Stimulated activated CD4-positive, alpha-beta T cell treated with anti-CD3 and anti-CD28 coated beads, TNF-alpha, amount 100 ng/mL, for 48 hours (primary cell): ENCODE measurements at regions not wholly inside any gene's neighbourhood (a gene's known extent, or its start where the extent isn't known, plus 50 kb on each side); places are given as distances from the start of the nearest gene placed in this dataset.
"Not testable (repeated sequence)": the region's sequence is repeated elsewhere in the genome, so short reads cannot be mapped to it uniquely, and the experiment has no call there.

Experiments used
- DNase-seq, 3 donors: peaks; one replicate each; pipeline ENCODE4 v3.0.0-alpha.2; 2020; ENCODE audit warnings: low read depth in 3 of 3

- no peak for DNase-seq
Observed at GRCh38 chr2:194550702-194551101, 1106.3 kb upstream of the SLC39A10 start.

DNA sequence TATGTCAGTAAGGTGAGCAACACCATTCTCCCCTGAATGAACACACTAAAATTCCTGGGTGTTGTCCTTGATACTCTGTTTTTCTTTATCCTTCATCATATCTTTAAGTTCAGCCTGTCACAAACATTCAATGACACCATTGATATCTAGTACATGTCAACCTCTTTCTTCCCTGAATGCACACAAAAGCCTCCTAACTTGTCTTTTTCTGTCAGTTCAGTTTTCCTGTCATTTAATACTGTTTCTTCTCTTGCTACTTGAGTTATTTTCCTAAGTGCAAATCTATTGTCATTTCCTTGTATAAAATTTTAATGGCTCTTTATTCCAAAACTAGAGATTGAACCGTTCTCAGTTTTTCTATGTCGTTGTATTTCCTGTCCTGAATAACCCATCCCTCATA lies 1107.6 kb upstream of the SLC39A10 start:
- no peak for DNase-seq

DNA sequence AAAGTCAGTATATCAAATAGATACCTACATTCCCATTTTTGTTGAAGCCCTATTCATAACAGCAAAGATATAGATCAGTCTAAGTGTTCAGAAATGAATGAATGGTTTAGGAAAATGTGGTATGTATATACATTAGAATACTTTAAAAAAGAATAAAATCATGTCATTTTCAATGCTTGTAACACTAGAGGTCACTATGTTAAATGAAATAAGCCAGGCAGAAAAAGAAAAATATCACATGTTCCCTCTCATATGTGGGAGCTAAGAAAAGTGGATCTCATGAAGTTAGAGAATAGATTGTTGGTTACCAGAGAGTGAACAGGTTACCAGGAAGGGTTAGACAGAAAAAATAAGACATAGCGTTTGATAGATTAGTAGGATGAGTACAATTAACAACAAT lies 1111.0 kb upstream of the SLC39A10 start:
- DNase-seq: no peak

GRCh38 chr2:194539425-194539824 lies 1117.6 kb upstream of the SLC39A10 start:
- DNase-seq: no peak

DNA sequence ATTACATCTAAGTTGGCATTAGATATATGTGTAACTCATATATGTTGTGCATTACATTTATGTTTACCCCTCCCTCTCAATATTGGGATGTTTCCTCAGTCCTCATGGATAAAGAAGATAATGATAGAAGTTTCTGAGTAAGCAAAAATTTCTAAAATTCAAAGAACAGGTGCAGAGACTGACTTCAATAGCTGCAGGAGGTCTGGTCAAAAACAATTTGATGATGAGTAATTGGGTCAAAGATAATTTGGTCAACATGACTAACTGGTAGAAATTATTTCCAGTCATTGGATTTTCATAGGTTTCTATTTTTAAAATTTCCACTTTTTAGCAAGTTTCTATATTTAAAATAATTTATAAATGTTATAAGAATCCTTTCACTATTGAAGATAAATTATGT lies 1130.9 kb upstream of the SLC39A10 start:
- no peak for DNase-seq

DNA sequence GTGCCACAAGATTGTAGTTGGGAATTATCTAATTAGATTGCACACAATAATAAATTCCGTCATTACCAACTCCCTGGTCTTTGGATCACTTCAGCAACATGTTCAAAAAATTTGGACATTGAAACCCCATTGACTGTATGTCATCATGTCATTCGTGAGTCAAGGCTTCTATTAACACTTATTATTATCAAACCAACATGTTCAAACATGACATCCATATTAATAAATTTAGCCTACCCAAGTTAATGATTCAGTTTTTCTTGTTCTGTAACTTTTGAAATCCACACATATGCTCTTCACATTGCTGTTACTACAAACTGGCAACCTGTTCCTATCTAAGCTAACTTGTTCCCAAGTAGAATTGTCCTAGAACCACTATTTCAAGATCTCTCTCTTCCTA lies 1142.7 kb upstream of the SLC39A10 start:
- no peak for DNase-seq

DNA sequence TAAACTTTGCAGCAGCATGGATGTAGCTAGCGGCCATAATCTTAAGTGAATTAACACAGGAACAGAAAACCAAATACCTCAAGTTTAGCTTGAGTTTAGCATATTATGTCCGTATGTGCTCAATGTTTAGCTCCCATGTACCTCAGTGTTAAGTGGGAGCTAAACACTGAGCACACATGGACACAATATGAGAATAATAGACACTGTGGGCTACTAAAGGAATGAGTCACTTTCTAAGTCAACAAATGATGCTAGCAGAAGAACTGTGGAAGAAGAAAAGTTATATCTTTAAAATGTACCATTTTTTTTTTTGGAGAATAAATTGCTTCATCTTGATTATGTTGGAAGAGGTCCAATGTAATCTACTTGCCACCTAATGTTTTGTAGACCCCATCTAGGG lies 1146.0 kb upstream of the SLC39A10 start:
- not testable (repeated sequence) for DNase-seq

DNA sequence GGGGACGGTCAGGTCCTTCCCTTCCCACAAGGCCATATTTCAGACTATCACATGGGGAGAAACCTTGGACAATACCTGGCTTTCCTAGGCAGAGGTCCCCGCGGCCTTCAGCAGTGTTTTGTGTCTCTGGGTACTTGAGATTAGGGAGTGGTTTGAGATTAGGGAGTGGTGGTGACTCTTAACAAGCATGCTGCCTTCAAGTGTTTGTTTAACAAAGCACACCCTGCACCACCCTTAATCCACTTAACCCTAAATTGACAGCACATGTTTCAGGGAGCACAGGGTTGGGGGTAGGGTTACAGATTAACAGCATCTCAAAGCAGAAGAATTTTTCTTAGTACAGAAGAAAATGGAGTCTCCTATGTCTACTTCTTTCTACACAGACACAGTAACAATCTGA lies 1152.2 kb upstream of the SLC39A10 start:
- not testable (repeated sequence) for DNase-seq

- DNase-seq: no peak
Observed at GRCh38 chr2:194495046-194495445, 1162.0 kb upstream of the SLC39A10 start.

DNA sequence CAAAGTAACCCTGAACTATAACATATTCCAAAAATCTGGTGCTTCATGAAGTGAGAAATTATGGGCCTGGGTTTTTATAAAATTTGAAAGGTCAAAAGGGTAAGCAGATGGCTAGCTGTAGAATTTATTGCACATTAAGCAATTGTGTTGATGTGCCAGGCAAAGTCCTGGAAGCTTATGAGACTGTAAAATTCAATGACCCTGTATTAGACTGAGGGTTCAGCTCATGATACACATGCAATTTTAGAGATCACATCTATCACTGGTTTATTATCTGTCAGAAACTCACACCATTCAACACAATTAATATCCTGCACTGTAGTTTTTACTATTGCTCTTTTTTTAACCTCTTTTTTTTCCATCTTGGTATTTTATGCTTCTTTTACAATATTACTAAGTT lies 1162.6 kb upstream of the SLC39A10 start:
- DNase-seq: no peak

GRCh38 chr2:194491409-194492115 lies 1165.5 kb upstream of the SLC39A10 start:
- no peak for DNase-seq

GRCh38 chr2:194486326-194486725 lies 1170.7 kb upstream of the SLC39A10 start:
- no peak for DNase-seq

GRCh38 chr2:194483041-194483440 lies 1174.0 kb upstream of the SLC39A10 start:
- no peak for DNase-seq

GRCh38 chr2:194465641-194466040 lies 1191.4 kb upstream of the SLC39A10 start:
- no peak for DNase-seq

GRCh38 chr2:194464964-194465638 lies 1191.9 kb upstream of the SLC39A10 start:
- DNase-seq: no peak

DNA sequence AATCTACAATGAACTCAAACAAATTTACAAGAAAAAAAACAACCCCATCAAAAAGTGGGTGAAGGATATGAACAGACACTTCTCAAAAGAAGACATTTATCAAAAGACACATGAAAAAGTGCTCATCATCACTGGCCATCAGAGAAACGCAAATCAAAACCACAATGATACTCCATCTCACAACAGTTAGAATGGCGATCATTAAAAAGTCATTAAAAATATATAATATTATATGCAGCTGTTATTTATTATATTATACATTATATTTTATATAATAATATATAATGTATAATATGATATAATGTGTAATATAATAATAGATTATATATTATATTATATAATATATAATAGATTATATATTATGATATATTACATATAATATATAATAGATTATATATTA lies 1194.1 kb upstream of the SLC39A10 start:
- DNase-seq: not testable (repeated sequence)

DNA sequence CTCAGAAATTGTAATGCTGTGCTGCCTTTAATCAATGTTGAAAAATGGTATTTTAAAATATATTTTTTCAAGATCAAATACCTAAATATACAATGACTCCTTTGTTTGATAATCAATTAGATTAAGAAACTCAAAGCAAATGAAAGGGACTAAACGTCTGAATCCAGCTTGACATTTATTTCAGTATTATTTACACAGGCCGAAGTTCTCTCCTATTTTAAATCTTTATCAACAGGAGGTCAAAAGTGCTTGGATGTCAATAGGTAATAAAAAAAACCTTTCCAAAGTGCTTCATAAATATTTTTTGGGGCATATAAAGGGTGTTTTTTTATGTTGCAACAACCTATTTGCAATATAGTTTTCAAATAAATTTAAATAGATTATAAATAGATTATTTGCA lies 1201.7 kb upstream of the SLC39A10 start:
- no peak for DNase-seq

DNA sequence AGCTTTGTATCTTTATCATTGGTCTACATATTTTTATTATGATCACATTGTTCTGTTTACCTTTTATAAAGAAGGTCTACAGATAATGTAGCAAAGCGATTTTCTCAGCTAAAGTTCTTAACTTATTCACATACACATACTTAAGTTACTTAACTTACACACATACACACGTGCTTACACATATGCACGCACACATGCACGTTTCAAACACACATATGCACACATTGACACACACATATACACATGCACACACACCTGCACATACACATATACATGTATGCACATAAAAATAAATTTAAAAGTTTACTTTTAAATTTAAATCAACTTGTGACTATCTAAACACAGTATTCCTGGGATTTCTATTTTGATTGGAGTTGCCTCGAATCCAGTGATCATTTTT lies 1204.5 kb upstream of the SLC39A10 start:
- DNase-seq: no peak

GRCh38 chr2:194445226-194445625 lies 1211.8 kb upstream of the SLC39A10 start:
- no peak for DNase-seq

DNA sequence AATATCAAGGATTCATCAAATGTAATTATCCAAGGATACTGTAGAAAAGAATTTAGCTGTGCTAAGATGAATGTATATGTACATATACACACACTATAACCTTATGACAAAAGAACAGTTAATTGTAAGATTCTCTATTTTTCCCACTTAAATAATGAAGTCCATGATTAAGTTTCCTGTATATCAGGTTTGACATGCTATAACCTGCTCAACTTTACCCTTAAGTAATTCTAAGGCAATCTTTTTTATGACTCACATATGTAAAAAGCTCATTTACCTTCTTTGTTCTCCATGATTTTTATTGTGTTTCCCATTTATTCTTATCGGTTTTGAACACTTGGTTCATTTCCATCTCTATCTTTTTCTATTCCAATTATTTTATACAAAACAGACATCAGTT lies 1213.1 kb upstream of the SLC39A10 start:
- DNase-seq: no peak

- DNase-seq: no peak
Observed at GRCh38 chr2:194424683-194425209, 1232.3 kb upstream of the SLC39A10 start.

DNA sequence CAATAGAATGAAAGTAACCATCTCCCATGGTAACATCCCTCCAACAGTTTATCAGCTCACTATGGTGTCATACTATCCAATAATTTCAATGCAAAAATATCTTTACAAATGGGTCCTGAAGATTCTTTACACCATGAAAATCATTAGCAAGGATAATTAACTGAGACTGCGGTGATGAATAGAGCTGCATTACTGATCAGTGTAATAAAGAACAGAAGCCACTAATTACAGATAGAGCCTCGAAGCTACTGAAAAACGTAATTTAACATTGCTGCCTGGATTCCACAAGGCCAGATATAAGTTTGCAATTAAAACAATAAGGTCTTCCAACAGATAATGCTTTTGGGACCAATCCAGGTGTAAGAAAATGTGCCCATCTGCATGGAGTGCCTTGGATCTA lies 1245.8 kb upstream of the SLC39A10 start:
- DNase-seq: no peak

DNA sequence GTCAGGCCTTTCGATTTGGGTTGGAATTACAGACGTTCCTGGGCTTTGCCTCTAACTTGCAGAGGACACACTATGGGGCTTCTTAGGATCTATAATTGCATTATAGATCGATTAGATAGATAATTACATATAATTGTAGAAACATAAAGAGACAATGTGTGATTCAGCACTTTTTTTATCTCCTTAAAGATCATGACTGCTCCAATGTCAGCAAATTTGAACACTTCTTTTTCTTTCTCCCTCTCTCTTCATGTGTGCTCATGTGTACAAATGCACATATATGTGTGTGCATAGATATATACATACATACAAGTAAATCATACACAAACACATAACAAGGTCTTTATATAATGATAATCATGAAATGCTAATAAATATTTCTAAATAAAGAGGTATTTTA lies 1261.2 kb upstream of the SLC39A10 start:
- DNase-seq: no peak
